GM12878 (cell line): ENCODE measurements at regions not wholly inside any gene's neighbourhood (a gene's known extent, or its start where the extent isn't known, plus 50 kb on each side); places are given as distances from the start of the nearest gene placed in this dataset.

Source experiments
- BCL11A ChIP-seq: IDR thresholded peaks from 2 replicates; pipeline ENCODE4 v1.6.1; 2011; ENCODE audit warnings: low read depth, low read length
- EP300 ChIP-seq, 2 experiments: fragments of 150-350 bp in 1 of 2; IDR thresholded peaks; 2 replicates each; pipeline ENCODE4 v1.6.1; 2011 to 2012; ENCODE audit warnings: low read depth in 2 of 2, low read length in 2 of 2, borderline replicate concordance in 1 of 2, improper control_type of control experiment in 1 of 2, inconsistent platforms in 1 of 2; ENCODE audit not compliant: control insufficient read depth in 1 of 2
- YY1 ChIP-seq: IDR thresholded peaks from 2 replicates; pipeline ENCODE4 v1.6.1; 2011; ENCODE audit warnings: low read depth, mild to moderate bottlenecking, low read length
- ZNF274 ChIP-seq: IDR thresholded peaks from one replicate; pipeline ENCODE4 v1.8.0; 2011; ENCODE audit not compliant: insufficient read length, insufficient read depth
- TF ChIP-seq, protein P1 (sequence below), 3 experiments: IDR thresholded peaks in 2 of 3; conservative IDR thresholded peaks in 1 of 3; 2 replicates each; pipeline ENCODE4 v1.5.1; 2011; ENCODE audit warnings: low read depth in 3 of 3, low read length in 3 of 3, mild to moderate bottlenecking in 3 of 3, control low read depth in 2 of 3, moderate library complexity in 2 of 3, inconsistent platforms in 1 of 3, mixed read lengths in 1 of 3; ENCODE audit not compliant: control insufficient read depth in 2 of 3, insufficient read depth in 1 of 3; ENCODE audit errors: extremely low read depth in 1 of 3
- TF ChIP-seq, protein P2 (sequence below): IDR thresholded peaks from 2 replicates; pipeline ENCODE4 v1.6.1; 2011; ENCODE audit warnings: borderline replicate concordance, low read depth, mild to moderate bottlenecking, moderate library complexity, mixed read lengths, low read length; ENCODE audit not compliant: insufficient read depth; ENCODE audit errors: extremely low read length

DNA sequence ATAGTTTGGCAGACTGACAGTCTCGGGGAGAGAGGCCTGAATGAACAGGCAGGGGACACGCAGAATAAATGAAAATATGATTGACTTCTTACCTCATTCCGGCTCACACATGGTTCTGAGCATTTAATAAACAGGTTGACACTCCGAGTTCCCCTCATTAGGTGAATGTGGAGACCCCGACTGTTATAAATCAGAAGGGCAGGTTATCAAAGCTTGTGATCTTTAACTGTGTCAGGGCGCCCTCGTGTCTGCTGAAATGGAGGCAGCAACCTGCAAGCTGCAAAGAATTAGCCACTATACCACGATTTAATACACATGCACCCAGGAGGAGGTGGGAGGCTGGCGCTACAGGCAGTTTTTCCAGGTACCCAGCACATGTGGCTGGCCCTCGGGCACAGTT, 627.5 kb downstream of the MED13L start:
- TF ChIP-seq, protein P1, sequence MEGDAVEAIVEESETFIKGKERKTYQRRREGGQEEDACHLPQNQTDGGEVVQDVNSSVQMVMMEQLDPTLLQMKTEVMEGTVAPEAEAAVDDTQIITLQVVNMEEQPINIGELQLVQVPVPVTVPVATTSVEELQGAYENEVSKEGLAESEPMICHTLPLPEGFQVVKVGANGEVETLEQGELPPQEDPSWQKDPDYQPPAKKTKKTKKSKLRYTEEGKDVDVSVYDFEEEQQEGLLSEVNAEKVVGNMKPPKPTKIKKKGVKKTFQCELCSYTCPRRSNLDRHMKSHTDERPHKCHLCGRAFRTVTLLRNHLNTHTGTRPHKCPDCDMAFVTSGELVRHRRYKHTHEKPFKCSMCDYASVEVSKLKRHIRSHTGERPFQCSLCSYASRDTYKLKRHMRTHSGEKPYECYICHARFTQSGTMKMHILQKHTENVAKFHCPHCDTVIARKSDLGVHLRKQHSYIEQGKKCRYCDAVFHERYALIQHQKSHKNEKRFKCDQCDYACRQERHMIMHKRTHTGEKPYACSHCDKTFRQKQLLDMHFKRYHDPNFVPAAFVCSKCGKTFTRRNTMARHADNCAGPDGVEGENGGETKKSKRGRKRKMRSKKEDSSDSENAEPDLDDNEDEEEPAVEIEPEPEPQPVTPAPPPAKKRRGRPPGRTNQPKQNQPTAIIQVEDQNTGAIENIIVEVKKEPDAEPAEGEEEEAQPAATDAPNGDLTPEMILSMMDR (IDR thresholded peaks at IDR 0.05 in 2 of 3, conservative IDR thresholded peaks at IDR 0.05 in 1 of 3; ENCODE audit: control insufficient read depth in 2 of 3, extremely low read depth in 1 of 3, insufficient read depth in 1 of 3, low read depth in 3 of 3, low read length in 3 of 3): no peak
- no peak for TF ChIP-seq BCL11A
- TF ChIP-seq ZNF274: no peak
- no peak for TF ChIP-seq EP300 (IDR thresholded peaks at IDR 0.05; ENCODE audit: borderline replicate concordance in 1 of 2, control insufficient read depth in 1 of 2, low read depth in 2 of 2, low read length in 2 of 2)
- no peak for TF ChIP-seq YY1
- TF ChIP-seq, protein P2, sequence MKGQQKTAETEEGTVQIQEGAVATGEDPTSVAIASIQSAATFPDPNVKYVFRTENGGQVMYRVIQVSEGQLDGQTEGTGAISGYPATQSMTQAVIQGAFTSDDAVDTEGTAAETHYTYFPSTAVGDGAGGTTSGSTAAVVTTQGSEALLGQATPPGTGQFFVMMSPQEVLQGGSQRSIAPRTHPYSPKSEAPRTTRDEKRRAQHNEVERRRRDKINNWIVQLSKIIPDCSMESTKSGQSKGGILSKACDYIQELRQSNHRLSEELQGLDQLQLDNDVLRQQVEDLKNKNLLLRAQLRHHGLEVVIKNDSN: no peak
